Common myeloid progenitor, CD34-positive (primary cell): ENCODE measurements at regions not wholly inside any gene's neighbourhood (a gene's known extent, or its start where the extent isn't known, plus 50 kb on each side); places are given as distances from the start of the nearest gene placed in this dataset.

ENCODE experiments used
- CTCF ChIA-PET: fragments of 350-600 bp; sonication (Branson Sonifier 250); formaldehyde crosslinking; loops from one replicate; lab custom pipeline; 2021; ENCODE audit warnings: antibody characterized with exemption; lab: Charles Lee
- POLR2A ChIA-PET: fragments of 350-600 bp; sonication (Branson Sonifier 250); formaldehyde crosslinking; loops from one replicate; lab custom pipeline; 2021; ENCODE audit warnings: antibody characterized with exemption; lab: Charles Lee
- DNase-seq, 3 donors: peaks; one replicate each; pipeline versions ENCODE4 v3.0.0 to v3.0.0-alpha.2; 2013
- H3K27ac ChIP-seq, 2 experiments: 1 replicate in 1 of 2; 2 replicates in 1 of 2; pipeline ENCODE4 v1.7.0; 2013; ENCODE audit warnings: inconsistent platforms in 2 of 2, low read length in 2 of 2, mild to moderate bottlenecking in 2 of 2, low read depth in 1 of 2, moderate library complexity in 1 of 2; ENCODE audit not compliant: severe bottlenecking in 2 of 2, insufficient read depth in 1 of 2, poor library complexity in 1 of 2
- H3K27me3 ChIP-seq, 5 experiments: replicated peaks in 2 of 5; 1 replicate in 3 of 5; 2 replicates in 2 of 5; pipeline versions ENCODE4 v1.6.1 to v1.7.0; 2013; ENCODE audit warnings: low read length in 4 of 5, mild to moderate bottlenecking in 2 of 5, moderate library complexity in 2 of 5, inconsistent platforms in 1 of 5; ENCODE audit not compliant: insufficient read depth in 5 of 5, control insufficient read depth in 4 of 5
- H3K36me3 ChIP-seq, 4 experiments: 1 replicate in 2 of 4; 2 replicates in 2 of 4; pipeline versions ENCODE4 v1.6.1 to v1.7.0; 2013; ENCODE audit warnings: low read length in 3 of 4, control low read depth in 1 of 4, mild to moderate bottlenecking in 1 of 4; ENCODE audit not compliant: control insufficient read depth in 4 of 4, insufficient read depth in 4 of 4
- H3K4me1 ChIP-seq, 4 experiments: 1 replicate in 3 of 4; 2 replicates in 1 of 4; pipeline versions ENCODE4 v1.6.1 to v1.7.1; 2013; ENCODE audit warnings: low read length in 3 of 4, mild to moderate bottlenecking in 3 of 4, control low read depth in 1 of 4, inconsistent platforms in 1 of 4, moderate library complexity in 1 of 4; ENCODE audit not compliant: control insufficient read depth in 4 of 4, insufficient read depth in 4 of 4; ENCODE audit errors: control extremely low read depth in 1 of 4
- H3K4me3 ChIP-seq, 7 experiments: 1 replicate in 4 of 7; 2 replicates in 3 of 7; pipeline versions ENCODE4 v1.5.1 to v1.7.0; 2013; ENCODE audit warnings: mild to moderate bottlenecking in 7 of 7, low read length in 6 of 7, moderate library complexity in 6 of 7, inconsistent platforms in 2 of 7, low read depth in 2 of 7, control low read depth in 1 of 7; ENCODE audit not compliant: insufficient read depth in 4 of 7, control insufficient read depth in 1 of 7; ENCODE audit errors: extremely low read depth in 1 of 7
- H3K9me3 ChIP-seq, 5 experiments: 1 replicate in 4 of 5; 2 replicates in 1 of 5; pipeline versions ENCODE4 v1.6.1 to v1.7.1; 2013; ENCODE audit warnings: low read length in 4 of 5, mild to moderate bottlenecking in 2 of 5, inconsistent platforms in 1 of 5, low read depth in 1 of 5, moderate library complexity in 1 of 5; ENCODE audit not compliant: control insufficient read depth in 4 of 5, insufficient read depth in 2 of 5; ENCODE audit errors: control extremely low read depth in 1 of 5
- WGBS: methylation state at CpG from one replicate; pipeline ENCODE4 v1.1.5; 2013; ENCODE audit not compliant: insufficient coverage; 5-methylcytosine and 5-hydroxymethylcytosine counted together

GRCh38 chr6:9020001-9020400 is 584.7 kb upstream of the SLC35B3 start:
- POLR2A ChIA-PET, result no interaction called here
- 100% methylated on average over 1 of the region's 4 CpGs for WGBS

GRCh38 chr6:9009931-9010330 is 574.6 kb upstream of the SLC35B3 start:
- POLR2A ChIA-PET, result no interaction called here
- Histone ChIP-seq H3K4me1 (no peaks in the 10 kb centered on the region), H3K27me3 (peaks cover 0 to 4% (median 0%) of the 10 kb centered on the region in 5 experiments), H3K9me3 (no peaks in the 10 kb centered on the region), H3K4me3 (no peak overlapping the region), H3K36me3 (no peaks in the 10 kb centered on the region), H3K27ac (no peak overlapping the region)
- whole genome bisulfite sequencing, result 100% methylated on average over 1 of the region's 6 CpGs
- no peak for DNase-seq
- CTCF ChIA-PET, result no interaction called here

More at GRCh38 chr6:9020001-9020400, 584.7 kb upstream of the SLC35B3 start:
- DNase-seq, result no peak
- no peak overlapping the region for H3K27ac ChIP-seq
- no peaks in the 10 kb centered on the region for H3K27me3 ChIP-seq
- no peaks in the 10 kb centered on the region for H3K4me1 ChIP-seq
- H3K9me3 ChIP-seq, result no peaks in the 10 kb centered on the region
- no peak overlapping the region for H3K4me3 ChIP-seq
- CTCF ChIA-PET, result interaction anchor here (1.3 kb wide), 1 partner anchor 51 kb away, joined by 4 read pairs; no protein-coding TSS in a partner anchor
- H3K36me3 ChIP-seq, result no peaks in the 10 kb centered on the region

- ChIA-PET CTCF (interaction anchor here (1.7 kb wide), 1 partner anchor 15 kb away, joined by 4 read pairs; no protein-coding TSS in a partner anchor), POLR2A (no interaction called here)
- Histone ChIP-seq H3K36me3 (no peaks in the 10 kb centered on the region), H3K27ac (no peak overlapping the region), H3K9me3 (no peaks in the 10 kb centered on the region), H3K4me3 (no peak overlapping the region), H3K4me1 (no peaks in the 10 kb centered on the region), H3K27me3 (peaks cover 0 to 8% (median 0%) of the 10 kb centered on the region in 5 experiments)
- WGBS, result 100% methylated on average over 2 of the region's 5 CpGs
- no peak for DNase-seq
These were observed 571.7 kb upstream of the SLC35B3 start for GRCh38 chr6:9007027-9007426.

GRCh38 chr6:9002833-9003232 is 567.5 kb upstream of the SLC35B3 start:
- no CpG with 5 or more reads among the region's 6 CpGs for WGBS
- no peaks in the 10 kb centered on the region for H3K36me3 ChIP-seq
- POLR2A ChIA-PET, result no interaction called here
- H3K4me3 ChIP-seq, result no peak overlapping the region
- no peak overlapping the region for H3K27ac ChIP-seq
- peaks cover 0 to 8% (median 2%) of the 10 kb centered on the region in 5 experiments for H3K27me3 ChIP-seq
- CTCF ChIA-PET, result no interaction called here
- H3K9me3 ChIP-seq, result no peaks in the 10 kb centered on the region
- no peak for DNase-seq
- H3K4me1 ChIP-seq, result no peaks in the 10 kb centered on the region

- POLR2A ChIA-PET, result no interaction called here
- WGBS, result no CpG with 5 or more reads among the region's 1 CpG
- Histone ChIP-seq H3K4me1 (no peaks in the 10 kb centered on the region), H3K27ac (no peak overlapping the region), H3K9me3 (no peaks in the 10 kb centered on the region), H3K4me3 (no peak overlapping the region), H3K27me3 (peaks cover 0 to 3% (median 0%) of the 10 kb centered on the region in 5 experiments), H3K36me3 (no peaks in the 10 kb centered on the region)
- DNase-seq, result no peak
- CTCF ChIA-PET, result no interaction called here
These were observed 559.8 kb upstream of the SLC35B3 start for GRCh38 chr6:8995156-8995555.

GRCh38 chr6:8993111-8993510 is 557.8 kb upstream of the SLC35B3 start:
- no peak for DNase-seq
- Histone ChIP-seq H3K4me3 (no peak overlapping the region), H3K27ac (no peak overlapping the region), H3K9me3 (no peaks in the 10 kb centered on the region), H3K27me3 (peaks cover 0 to 3% (median 0%) of the 10 kb centered on the region in 5 experiments), H3K4me1 (no peaks in the 10 kb centered on the region), H3K36me3 (no peaks in the 10 kb centered on the region)
- ChIA-PET POLR2A (no interaction called here), CTCF (no interaction called here)
- WGBS, result 94% methylated on average over 3 of the region's 3 CpGs

- 90% methylated on average over 2 of the region's 3 CpGs for WGBS
- DNase-seq, result no peak
- H3K9me3 ChIP-seq, result no peaks in the 10 kb centered on the region
- ChIA-PET POLR2A (no interaction called here), CTCF (interaction anchor here (1.2 to 1.5 kb wide), 2 partner anchors 9 to 14 kb away, joined by 4 to 5 read pairs; no protein-coding TSS in a partner anchor)
- no peaks in the 10 kb centered on the region for H3K4me1 ChIP-seq
- H3K27me3 ChIP-seq, result no peaks in the 10 kb centered on the region
- no peak overlapping the region for H3K27ac ChIP-seq
- H3K4me3 ChIP-seq, result no peak overlapping the region
- H3K36me3 ChIP-seq, result no peaks in the 10 kb centered on the region
These were observed 556.5 kb upstream of the SLC35B3 start for GRCh38 chr6:8991844-8992243.
